Endothelial cell of umbilical vein (primary cell): ENCODE measurements at regions not wholly inside any gene's neighbourhood (a gene's known extent, or its start where the extent isn't known, plus 50 kb on each side); places are given as distances from the start of the nearest gene placed in this dataset.

Experiments
- BruUV-seq: library from RNA; stranded (reverse); fragments of 400-500 nt; replicated peaks from 2 replicates; lab custom pipeline; 2021; lab: Mats Ljungman, UMichigan
- CTCF ChIA-PET: fragments of 300-600, 350-600 bp; sonication (Branson Sonifier 250); formaldehyde crosslinking; loops from one replicate; lab custom pipeline; 2021; ENCODE audit warnings: antibody characterized with exemption, inconsistent platforms; lab: Charles Lee
- POLR2A ChIA-PET: fragments of 300-600, 350-600 bp; sonication (Branson Sonifier 250); formaldehyde crosslinking; loops from one replicate; lab custom pipeline; 2021; ENCODE audit warnings: antibody characterized with exemption, inconsistent platforms; lab: Charles Lee
- DNase-seq: peaks from one replicate; pipeline ENCODE4 v3.0.0-alpha.2; 2011; ENCODE audit warnings: low read depth, low spot score
- FAIRE-seq: peaks from 2 replicates; lab custom pipeline; 2011; peaks lifted over from hg19 to GRCh38; lab: Jason Lieb, UNC
- H2AFZ ChIP-seq: 2 replicates; pipeline ENCODE4 v1.6.0; 2012; ENCODE audit warnings: low read depth, low read length, control low read depth, inconsistent platforms
- H3K27ac ChIP-seq: 2 replicates; pipeline ENCODE4 v1.5.1; 2011; ENCODE audit warnings: low read depth, mild to moderate bottlenecking, control low read depth, low read length, moderate library complexity; ENCODE audit not compliant: insufficient read depth
- H3K27me3 ChIP-seq, 2 experiments: 2 replicates each; pipeline versions ENCODE4 v1.6.0 to v1.6.1; 2011; ENCODE audit warnings: low read length in 2 of 2, mixed read lengths in 1 of 2; ENCODE audit not compliant: control insufficient read depth in 2 of 2, insufficient read depth in 2 of 2
- H3K36me3 ChIP-seq, 2 experiments: 2 replicates in 1 of 2; 3 replicates in 1 of 2; pipeline ENCODE4 v1.5.1; 2011; ENCODE audit warnings: low read length in 2 of 2, mild to moderate bottlenecking in 1 of 2, moderate library complexity in 1 of 2; ENCODE audit not compliant: control insufficient read depth in 2 of 2, insufficient read depth in 2 of 2; ENCODE audit errors: extremely low read depth in 1 of 2
- H3K4me1 ChIP-seq: 3 replicates; pipeline ENCODE4 v1.5.1; 2011; ENCODE audit warnings: mild to moderate bottlenecking, low read length; ENCODE audit not compliant: control insufficient read depth, insufficient read depth; ENCODE audit errors: extremely low read depth
- H3K4me2 ChIP-seq: 2 replicates; pipeline ENCODE4 v1.6.1; 2011; ENCODE audit warnings: low read length, control low read depth, mixed read lengths; ENCODE audit not compliant: insufficient read depth
- H3K4me3 ChIP-seq, 3 experiments: fragments of 200-600 bp in 1 of 3; sonication (generic), shearing (Covaris generic) in 1 of 3; replicated peaks in 1 of 3; 2 replicates each; pipeline ENCODE4 v1.5.1; 2011 to 2016; ENCODE audit warnings: control low read depth in 3 of 3, low read length in 3 of 3, mild to moderate bottlenecking in 2 of 3, inconsistent platforms in 1 of 3, low read depth in 1 of 3, moderate library complexity in 1 of 3; ENCODE audit not compliant: insufficient read depth in 1 of 3
- H3K79me2 ChIP-seq: 2 replicates; pipeline ENCODE4 v1.6.0; 2012; ENCODE audit warnings: low read length, inconsistent platforms; ENCODE audit not compliant: control insufficient read depth, insufficient read depth
- H3K9ac ChIP-seq: replicated peaks from 2 replicates; pipeline ENCODE3; 2011; ENCODE audit warnings: low read length, control low read depth; ENCODE audit not compliant: insufficient read depth; ENCODE audit errors: extremely low read depth
- H3K9me1 ChIP-seq: replicated peaks from 3 replicates; pipeline ENCODE4 v1.6.0; 2011; ENCODE audit warnings: mild to moderate bottlenecking, low read length; ENCODE audit not compliant: control insufficient read depth, insufficient read depth; ENCODE audit errors: extremely low read depth
- H3K9me3 ChIP-seq: replicated peaks from 2 replicates; pipeline ENCODE4 v1.5.1; 2012; ENCODE audit warnings: low read length, inconsistent platforms; ENCODE audit not compliant: control insufficient read depth, insufficient read depth
- H4K20me1 ChIP-seq: replicated peaks from 2 replicates; pipeline ENCODE3; 2011; ENCODE audit warnings: mild to moderate bottlenecking, low read length; ENCODE audit not compliant: control insufficient read depth, insufficient read depth; ENCODE audit errors: extremely low read depth
- FOS ChIP-seq: IDR thresholded peaks from 2 replicates; pipeline ENCODE4 v1.6.1; 2011; ENCODE audit warnings: mild to moderate bottlenecking, low read length, moderate library complexity, borderline replicate concordance; ENCODE audit not compliant: insufficient read depth
- GATA2 ChIP-seq: IDR thresholded peaks from 2 replicates; pipeline ENCODE4 v1.7.0; 2011; ENCODE audit warnings: low read depth, mild to moderate bottlenecking, moderate library complexity, mixed read lengths, low read length; ENCODE audit not compliant: insufficient read length, insufficient read depth
- MYC ChIP-seq: IDR thresholded peaks from one replicate; pipeline ENCODE4 v1.6.1; 2011; ENCODE audit warnings: mild to moderate bottlenecking, low read depth, low read length
- POLR2AphosphoS5 ChIP-seq: IDR thresholded peaks from 2 replicates; pipeline ENCODE4 v1.6.1; 2012; ENCODE audit warnings: low read depth, mild to moderate bottlenecking, control low read depth, low read length, moderate library complexity; ENCODE audit not compliant: insufficient read depth
- dilution Hi-C: fragments of 300-500 bp; cut with MboI; formaldehyde crosslinking; loops from one replicate; pipeline ENCODE4 v1.15.0; 2019; ENCODE audit warnings: low sequenced_read_pairs; ENCODE audit not compliant: extremely low pct_ligation_motif_present
- intact Hi-C: fragments of 100-400 bp; cut with micrococcal nuclease; formaldehyde crosslinking; loops from one replicate; pipeline ENCODE4 v1.10.0; 2022
- TF ChIP-seq, protein P1 (sequence below), 2 donors: IDR thresholded peaks; 1 replicate in 1 of 2; 2 replicates in 1 of 2; pipeline ENCODE4 v1.5.1; 2011; ENCODE audit warnings: low read length in 2 of 2, mild to moderate bottlenecking in 2 of 2, moderate library complexity in 2 of 2, control low read depth in 1 of 2, inconsistent platforms in 1 of 2, low read depth in 1 of 2; ENCODE audit not compliant: insufficient read depth in 1 of 2; ENCODE audit errors: extremely low read depth in 1 of 2
- TF ChIP-seq, protein P2 (sequence below): IDR thresholded peaks from 2 replicates; pipeline ENCODE4 v1.6.1; 2011; ENCODE audit not compliant: insufficient read depth, insufficient read length

DNA sequence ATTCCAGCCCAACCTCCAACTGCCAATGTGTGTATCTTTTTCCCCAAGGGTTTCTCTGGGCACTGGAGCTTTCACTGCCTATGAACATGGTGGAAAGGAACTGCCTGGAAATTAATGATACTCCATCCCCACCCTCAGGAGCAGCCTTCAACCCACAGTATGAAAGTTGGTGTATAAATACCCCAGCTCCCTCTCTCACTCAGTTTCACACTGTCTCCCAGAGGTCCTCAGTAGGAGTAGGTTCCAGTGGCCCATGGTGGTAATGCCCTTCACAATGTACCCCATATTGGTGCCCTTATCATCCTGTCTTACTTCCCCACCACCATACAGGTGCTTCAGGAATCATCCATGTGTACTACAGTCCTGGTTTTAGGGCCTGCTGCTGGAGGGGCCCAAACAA is 462.6 kb downstream of the MIAT start:
- no peak for FAIRE-seq
- no peak for DNase-seq
- H3K4me1 ChIP-seq: peaks cover 19% of the 10 kb centered on the region
- H3K4me3 ChIP-seq: no peak overlapping the region
- H3K4me2 ChIP-seq: no peak overlapping the region
- no peaks in the 10 kb centered on the region for H3K9me3 ChIP-seq
- intact Hi-C loops: no loop called here
- ChIA-PET POLR2A (no interaction called here), CTCF (interaction anchor here (1.1 kb wide), 1 partner anchor 18 kb away, joined by 4 read pairs; no protein-coding TSS in a partner anchor)
- H3K27ac ChIP-seq: no peak overlapping the region
- dilution Hi-C loops: no loop called here
- no peaks in the 10 kb centered on the region for H3K27me3 ChIP-seq
- H3K9ac ChIP-seq: no peak overlapping the region
- H4K20me1 ChIP-seq: no peaks in the 10 kb centered on the region
- BruUV-seq: no TSS peak
- TF ChIP-seq, protein P1, sequence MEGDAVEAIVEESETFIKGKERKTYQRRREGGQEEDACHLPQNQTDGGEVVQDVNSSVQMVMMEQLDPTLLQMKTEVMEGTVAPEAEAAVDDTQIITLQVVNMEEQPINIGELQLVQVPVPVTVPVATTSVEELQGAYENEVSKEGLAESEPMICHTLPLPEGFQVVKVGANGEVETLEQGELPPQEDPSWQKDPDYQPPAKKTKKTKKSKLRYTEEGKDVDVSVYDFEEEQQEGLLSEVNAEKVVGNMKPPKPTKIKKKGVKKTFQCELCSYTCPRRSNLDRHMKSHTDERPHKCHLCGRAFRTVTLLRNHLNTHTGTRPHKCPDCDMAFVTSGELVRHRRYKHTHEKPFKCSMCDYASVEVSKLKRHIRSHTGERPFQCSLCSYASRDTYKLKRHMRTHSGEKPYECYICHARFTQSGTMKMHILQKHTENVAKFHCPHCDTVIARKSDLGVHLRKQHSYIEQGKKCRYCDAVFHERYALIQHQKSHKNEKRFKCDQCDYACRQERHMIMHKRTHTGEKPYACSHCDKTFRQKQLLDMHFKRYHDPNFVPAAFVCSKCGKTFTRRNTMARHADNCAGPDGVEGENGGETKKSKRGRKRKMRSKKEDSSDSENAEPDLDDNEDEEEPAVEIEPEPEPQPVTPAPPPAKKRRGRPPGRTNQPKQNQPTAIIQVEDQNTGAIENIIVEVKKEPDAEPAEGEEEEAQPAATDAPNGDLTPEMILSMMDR (IDR thresholded peaks at IDR 0.05; ENCODE audit: extremely low read depth in 1 of 2, insufficient read depth in 1 of 2, low read depth in 1 of 2, low read length in 2 of 2): no peak
- TF ChIP-seq POLR2AphosphoS5 (no peak), GATA2 (no peak), MYC (no peak), FOS (no peak)
- TF ChIP-seq, protein P2, sequence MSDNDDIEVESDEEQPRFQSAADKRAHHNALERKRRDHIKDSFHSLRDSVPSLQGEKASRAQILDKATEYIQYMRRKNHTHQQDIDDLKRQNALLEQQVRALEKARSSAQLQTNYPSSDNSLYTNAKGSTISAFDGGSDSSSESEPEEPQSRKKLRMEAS: no peak
- no peaks in the 10 kb centered on the region for H3K79me2 ChIP-seq
- H3K9me1 ChIP-seq: no peaks in the 10 kb centered on the region
- no peaks in the 10 kb centered on the region for H3K36me3 ChIP-seq
- H2AFZ ChIP-seq: no peak overlapping the region
